Coronary artery (tissue), 2 donors: ENCODE measurements at regions not wholly inside any gene's neighbourhood (a gene's known extent, or its start where the extent isn't known, plus 50 kb on each side); places are given as distances from the start of the nearest gene placed in this dataset.
A peak's percentile ranks its signal among the peaks of the same experiment; 100 is the strongest.

Source experiments
- DNase-seq: peaks from one replicate; pipeline ENCODE4 v3.0.0-alpha.2; 2017; ENCODE audit warnings: low spot score
- H3K27ac ChIP-seq, 2 donors: fragments of 200-600 bp; sonication (generic); one replicate each; pipeline ENCODE4 v1.5.1; 2016 to 2019
- H3K4me3 ChIP-seq: fragments of 200-600 bp; sonication (generic); 2 replicates; pipeline ENCODE4 v1.5.1; 2016; ENCODE audit warnings: mild to moderate bottlenecking, moderate library complexity
- CTCF ChIP-seq: fragments of 200-600 bp; sonication (generic); IDR thresholded peaks from one replicate; pipeline ENCODE4 v1.5.1; 2019; ENCODE audit warnings: antibody characterized with exemption

- peak; percentile 97 for TF ChIP-seq CTCF
- DNase-seq: peak; percentile 84
- no peak overlapping the region for H3K27ac ChIP-seq
- H3K4me3 ChIP-seq: no peak overlapping the region
These were observed 194.4 kb downstream of the RGS3 start for GRCh38 chr9:113657765-113658544.

- DNase-seq: no peak
- no peak overlapping the region for H3K27ac ChIP-seq
- no peak overlapping the region for H3K4me3 ChIP-seq
- no peak for TF ChIP-seq CTCF
These were observed 195.0 kb downstream of the RGS3 start for GRCh38 chr9:113658545-113658895.

- TF ChIP-seq CTCF: no peak
- DNase-seq: no peak
- H3K4me3 ChIP-seq: no peak overlapping the region
- no peak overlapping the region for H3K27ac ChIP-seq
These were observed 195.5 kb downstream of the RGS3 start for GRCh38 chr9:113659039-113659438.

GRCh38 chr9:113659740-113660139 is 196.2 kb downstream of the RGS3 start:
- no peak for DNase-seq
- no peak for TF ChIP-seq CTCF
- no peak overlapping the region for H3K4me3 ChIP-seq
- H3K27ac ChIP-seq: no peak overlapping the region

GRCh38 chr9:113660196-113660595 is 196.7 kb downstream of the RGS3 start:
- Histone ChIP-seq H3K27ac (no peak overlapping the region), H3K4me3 (no peak overlapping the region)
- TF ChIP-seq CTCF: no peak
- DNase-seq: no peak

- no peak for TF ChIP-seq CTCF
- Histone ChIP-seq H3K27ac (no peak overlapping the region), H3K4me3 (no peak overlapping the region)
- no peak for DNase-seq
These were observed 197.5 kb downstream of the RGS3 start for GRCh38 chr9:113661074-113661473.

- H3K27ac ChIP-seq: no peak overlapping the region
- no peak for TF ChIP-seq CTCF
- no peak overlapping the region for H3K4me3 ChIP-seq
- DNase-seq: no peak
These were observed 200.8 kb downstream of the RGS3 start for GRCh38 chr9:113664181-113664875.
